Epidermal melanocyte (primary cell): ENCODE measurements at regions not wholly inside any gene's neighbourhood (a gene's known extent, or its start where the extent isn't known, plus 50 kb on each side); places are given as distances from the start of the nearest gene placed in this dataset.
"Not testable (repeated sequence)": the region's sequence is repeated elsewhere in the genome, so short reads cannot be mapped to it uniquely, and the experiment has no call there.

Experiments used
- DNase-seq: peaks from one replicate; pipeline ENCODE4 v3.0.0; 2011; ENCODE audit warnings: low spot score; ENCODE audit not compliant: insufficient read length

DNA sequence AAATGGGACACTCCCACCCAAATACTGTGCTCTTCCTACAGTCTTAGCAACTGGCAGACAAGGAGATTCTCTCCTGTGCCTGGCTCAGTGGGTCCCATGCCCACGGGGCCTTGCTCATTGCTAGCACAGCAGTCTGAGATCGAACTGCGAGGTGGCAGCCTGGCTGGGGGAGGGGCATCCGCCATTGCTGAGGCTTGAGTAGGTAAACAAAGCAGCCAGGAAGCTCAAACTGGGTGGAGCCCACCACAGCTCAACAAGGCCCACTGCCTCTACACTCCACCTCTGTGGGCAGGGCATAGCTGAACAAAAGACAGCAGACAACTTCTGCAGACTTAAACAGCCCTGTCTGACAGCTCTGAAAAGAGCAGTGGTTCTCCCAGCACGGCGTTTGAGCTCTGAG is 174.8 kb downstream of the COL12A1 start:
- not testable (repeated sequence) for DNase-seq

DNA sequence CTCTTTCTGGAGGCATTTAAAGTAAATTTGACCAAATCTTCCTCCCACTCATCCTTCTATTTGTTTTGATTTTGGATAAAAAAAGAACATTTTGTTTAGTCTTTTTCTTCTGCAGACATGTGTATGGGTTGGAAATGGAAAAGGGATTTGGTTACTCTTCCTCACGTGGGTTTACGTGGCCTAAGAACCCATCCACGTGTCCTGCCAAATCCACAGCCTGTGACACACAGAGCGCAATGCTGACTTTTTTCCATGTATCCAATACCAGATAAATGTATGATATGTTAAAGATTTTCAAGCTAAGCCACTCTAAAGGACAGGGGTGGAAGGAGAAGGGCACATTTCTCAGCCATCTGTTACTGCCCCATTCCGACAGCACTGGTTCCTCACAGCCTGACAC is 176.5 kb downstream of the COL12A1 start:
- no peak for DNase-seq

DNA sequence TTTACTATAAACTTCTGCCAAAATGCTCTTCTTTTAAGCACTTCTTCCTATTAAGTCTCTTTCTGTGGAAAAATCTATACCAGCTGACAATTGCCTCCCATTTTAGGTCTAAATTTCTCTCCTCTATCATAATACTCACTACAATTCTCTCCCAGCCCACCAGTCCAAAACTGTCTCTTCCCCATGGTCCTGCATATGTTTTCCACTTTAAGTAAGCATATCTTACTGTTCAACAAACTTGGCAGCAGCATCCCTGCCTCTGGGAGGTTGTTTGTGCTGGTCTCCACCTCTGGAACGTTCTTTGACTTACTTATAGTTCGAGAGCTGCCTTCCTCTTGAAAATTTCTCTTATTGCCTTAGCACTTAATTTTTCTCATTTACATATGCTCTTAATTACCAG is 180.5 kb downstream of the COL12A1 start:
- DNase-seq, result no peak

DNA sequence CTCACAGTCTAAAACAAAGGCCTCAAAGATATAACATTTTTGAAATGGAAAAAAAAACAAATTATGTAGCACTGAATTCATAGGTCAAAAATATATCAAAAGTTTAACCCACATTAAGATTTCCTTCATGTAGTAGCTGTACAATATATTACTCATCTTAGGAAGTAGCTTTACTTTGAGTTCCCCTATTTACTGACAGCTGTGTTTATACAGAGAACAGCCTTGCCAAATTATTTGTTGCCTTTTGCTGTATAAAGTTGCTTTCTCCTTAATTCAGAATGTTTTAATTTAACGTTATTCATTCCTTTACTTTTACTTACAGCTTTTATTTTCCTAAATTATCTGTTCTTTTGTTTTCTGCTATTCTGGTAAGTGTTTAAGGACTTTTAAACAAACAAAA is 181.0 kb downstream of the COL12A1 start:
- no peak for DNase-seq

DNA sequence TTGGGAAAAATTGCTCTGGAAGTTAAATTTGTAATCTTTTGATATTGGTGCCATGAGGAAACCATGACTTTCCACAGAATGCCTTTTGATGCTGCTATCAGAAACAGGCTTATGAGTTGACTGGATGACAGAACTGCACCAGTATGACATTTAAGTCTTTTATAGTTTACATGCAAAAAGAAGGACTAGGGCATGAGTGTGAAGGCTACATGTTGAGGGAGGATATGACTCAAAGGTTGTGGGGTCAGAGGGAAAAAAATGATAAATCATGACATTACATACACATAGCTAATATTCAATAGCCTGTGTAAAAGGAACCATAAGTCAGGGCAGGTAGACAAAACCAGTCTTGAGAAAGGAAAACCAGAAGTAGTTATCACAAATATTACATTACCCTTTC is 182.2 kb downstream of the COL12A1 start:
- no peak for DNase-seq

DNA sequence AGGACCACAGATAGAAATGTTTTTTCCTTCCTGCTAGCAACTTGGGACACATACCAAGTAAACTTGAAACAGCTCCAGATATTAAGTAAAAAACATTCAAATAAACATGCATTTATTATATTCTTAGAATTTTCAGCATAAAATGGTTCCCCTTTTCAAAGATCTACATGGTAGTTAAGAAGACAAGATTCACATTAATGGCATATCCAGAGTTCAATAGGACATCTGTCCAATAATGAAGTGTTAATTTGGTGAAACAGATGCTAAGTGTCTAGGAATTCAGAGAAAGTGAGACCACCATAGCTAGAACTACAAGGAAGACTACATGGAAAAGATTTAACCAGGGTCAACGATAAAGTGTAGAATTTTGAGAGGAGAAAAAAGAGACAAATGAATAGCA is 184.9 kb downstream of the COL12A1 start:
- no peak for DNase-seq

DNA sequence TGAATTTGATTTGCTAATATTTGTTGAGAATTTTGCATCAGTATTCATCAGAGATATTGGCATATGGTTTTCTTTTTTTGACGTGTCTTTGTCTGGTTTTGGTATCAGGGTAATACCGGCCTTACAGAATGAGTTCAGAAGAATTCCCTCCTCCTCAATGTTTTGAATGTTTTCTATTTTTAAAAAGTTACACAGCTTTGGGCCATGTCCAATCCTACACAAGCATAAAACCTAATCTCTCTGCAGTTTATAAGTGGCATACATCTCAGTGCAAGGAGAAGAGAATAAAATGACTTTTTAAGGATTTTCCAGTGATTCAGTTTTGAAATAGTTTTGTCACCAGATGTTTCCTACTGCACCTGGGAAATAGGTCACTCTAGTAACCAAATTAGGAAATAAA is 185.5 kb downstream of the COL12A1 start:
- DNase-seq, result no peak

DNA sequence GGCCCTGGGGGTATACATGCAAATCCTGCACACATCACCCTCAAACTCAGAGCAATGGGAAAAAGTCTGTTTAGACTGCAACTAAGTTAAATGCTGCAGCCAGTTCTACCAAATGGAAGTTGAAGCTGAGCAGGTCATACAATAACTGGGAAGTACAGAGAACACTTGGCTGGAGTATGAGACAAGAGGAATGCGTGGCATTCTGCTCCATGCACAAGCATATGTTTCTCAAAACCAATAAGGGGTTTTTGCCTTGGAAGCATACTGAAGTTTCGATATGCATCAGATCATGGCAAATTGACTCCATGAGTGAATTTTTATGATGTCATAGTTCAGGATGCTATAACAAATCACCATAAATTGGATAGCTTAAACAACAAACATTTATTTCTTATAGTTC is 193.8 kb downstream of the COL12A1 start:
- no peak for DNase-seq

DNA sequence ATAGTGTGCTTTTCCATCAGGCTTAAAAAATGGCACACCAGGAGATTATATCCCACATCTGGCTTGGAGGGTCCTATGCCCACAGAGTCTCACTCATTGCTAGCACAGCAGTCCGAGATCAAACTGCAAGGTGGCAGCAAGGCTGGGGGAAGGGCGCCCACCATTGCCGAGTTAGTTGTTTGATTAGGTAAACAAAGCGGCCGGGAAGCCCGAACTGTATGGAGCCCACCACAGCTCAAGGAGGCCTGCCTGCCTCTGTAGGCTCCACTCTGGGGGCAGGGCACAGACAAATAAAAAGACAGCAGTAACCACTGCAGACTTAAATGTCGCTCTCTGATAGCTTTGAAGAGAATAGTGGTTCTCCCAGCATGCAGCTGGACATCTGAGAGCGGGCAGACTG is 201.9 kb downstream of the COL12A1 start:
- not testable (repeated sequence) for DNase-seq

DNA sequence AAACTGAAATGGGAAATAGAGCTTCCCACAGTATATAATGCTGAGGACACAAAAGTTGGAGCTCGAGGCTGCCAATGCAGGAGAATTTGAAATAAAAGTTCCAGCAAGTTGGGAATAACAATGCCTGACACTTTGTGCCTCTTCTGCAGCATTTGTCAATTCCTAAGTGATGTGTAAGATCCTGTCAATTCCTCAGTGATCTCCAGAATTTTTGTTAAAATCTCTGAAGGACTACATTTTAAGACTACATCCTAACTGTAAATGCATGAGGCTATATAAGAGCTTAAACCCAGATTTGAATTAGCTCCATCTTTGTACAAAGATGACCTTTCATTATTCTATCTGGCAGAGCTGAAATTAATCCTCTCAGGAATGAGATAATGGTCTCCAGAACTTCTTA is 208.2 kb downstream of the COL12A1 start:
- no peak for DNase-seq

DNA sequence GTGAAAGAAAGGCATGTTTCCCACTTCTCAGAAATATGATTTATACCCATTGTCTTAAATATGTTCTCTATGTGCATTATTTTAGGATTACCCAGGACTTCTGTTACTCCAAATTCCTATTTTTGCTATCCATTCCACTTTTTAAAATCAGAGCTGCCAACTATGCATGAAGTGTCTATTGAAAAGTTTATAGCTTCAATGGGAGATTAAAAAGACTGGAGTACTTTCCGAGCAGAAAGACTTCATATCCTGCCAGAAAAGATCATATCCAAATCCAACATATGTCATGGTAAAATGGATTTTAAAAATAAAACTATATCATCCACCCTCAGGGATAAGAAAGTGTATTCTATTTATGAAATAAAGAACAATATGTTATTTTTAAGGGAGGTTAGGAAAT is 212.7 kb downstream of the COL12A1 start:
- no peak for DNase-seq

DNA sequence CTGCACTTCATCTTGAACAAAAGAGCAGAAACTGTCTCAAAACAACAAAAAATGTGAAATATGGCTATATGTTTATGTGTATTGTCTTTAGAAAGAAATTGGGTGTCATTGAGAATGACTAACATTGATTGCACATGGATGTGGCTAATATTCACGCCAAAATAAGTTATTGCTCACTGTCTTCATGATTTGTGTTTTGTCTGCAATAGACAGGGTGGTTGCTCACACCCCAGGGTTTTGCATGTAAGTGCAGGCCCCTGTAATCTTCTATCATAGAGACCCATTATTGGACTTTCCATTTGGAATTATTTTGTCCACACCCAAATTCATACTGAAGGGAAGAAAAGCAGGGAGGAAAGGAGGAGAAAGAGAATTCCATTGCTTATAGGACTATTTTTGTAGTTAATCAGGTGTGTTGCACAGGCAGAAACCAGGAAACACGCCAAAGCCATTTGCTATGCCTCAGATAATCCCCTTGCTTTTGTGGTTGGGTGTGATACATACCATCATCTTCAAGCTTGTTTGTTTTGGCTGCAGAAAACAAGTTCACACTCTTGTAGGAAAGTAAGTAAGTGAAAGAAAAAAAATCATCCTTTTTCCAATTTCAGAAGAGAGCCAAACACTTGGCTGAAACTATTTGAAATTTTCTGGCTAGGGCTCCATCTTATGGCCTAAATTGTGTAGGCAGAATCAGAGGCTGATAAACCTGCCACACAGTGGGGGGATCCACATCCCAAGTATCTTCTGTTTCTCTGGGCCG is 214.1 kb downstream of the COL12A1 start:
- DNase-seq, result no peak

DNA sequence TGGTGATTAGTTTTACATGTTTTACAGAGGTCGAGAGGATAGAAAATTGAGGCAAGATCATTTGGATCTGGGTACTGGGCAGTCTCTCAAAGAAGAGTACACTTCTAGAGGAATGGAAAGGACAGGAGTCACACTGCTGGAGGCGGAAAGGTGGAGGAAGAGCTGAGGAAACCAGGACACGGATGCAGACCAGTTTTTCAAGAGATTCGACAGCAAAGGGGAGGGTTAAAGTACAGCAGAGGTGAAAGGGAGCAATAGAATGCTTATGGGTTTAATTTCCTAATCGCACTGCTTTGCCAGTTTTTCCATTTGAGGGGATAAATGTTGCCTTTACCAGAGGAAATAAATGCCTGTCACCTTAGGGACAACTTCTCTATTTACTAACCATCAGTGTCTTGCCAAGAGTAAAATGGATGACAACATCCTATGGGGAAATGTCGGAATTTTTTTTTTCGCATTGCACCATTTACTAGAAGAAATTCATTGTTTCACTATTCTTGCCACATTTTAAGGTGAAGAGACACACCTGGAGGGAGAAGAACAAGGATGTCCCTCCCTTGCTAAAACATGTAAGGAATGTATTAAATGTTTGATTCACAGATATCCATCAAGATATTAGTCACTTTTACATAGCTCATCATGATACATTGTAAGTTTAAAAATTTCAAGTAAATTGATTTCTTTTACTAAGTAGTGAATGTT is 226.6 kb downstream of the COL12A1 start:
- DNase-seq, result no peak

DNA sequence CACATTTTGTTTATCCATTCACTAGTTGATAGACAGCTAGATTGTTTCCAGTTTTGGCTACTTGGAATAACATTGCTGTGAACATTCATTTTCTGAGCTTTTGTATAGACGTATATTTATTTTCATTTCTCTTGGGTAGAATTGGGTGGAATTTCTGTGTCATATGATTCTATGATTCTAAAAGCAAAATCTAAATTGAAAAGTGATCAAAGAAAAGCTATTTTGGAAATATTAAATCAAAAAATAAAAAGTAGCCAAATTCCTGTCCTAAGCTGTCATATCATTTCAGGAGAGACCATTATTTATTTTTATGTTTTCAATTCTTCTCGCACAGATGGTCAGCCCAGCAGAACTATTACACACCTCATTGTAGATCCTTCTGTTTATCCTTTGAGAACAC is 229.2 kb downstream of the COL12A1 start:
- DNase-seq, result no peak

DNA sequence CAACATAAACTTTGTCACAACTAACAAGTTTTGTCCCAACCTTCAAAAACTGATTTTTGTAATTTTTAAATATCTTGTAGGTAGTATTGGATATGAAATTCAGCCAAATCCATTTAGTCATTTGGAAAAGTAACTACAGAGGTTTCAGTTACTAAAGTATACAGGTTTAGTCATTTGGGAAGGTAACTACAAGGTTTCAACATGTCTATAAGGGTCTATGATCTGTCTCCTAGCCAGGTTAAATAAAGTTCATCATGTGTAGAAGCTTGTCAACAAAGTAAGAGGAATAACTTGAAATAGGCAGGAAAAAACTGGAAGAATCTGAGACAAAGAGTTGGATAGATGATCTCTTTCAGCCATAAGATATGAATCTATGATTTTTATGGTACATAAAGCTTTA is 229.8 kb downstream of the COL12A1 start:
- DNase-seq, result no peak

DNA sequence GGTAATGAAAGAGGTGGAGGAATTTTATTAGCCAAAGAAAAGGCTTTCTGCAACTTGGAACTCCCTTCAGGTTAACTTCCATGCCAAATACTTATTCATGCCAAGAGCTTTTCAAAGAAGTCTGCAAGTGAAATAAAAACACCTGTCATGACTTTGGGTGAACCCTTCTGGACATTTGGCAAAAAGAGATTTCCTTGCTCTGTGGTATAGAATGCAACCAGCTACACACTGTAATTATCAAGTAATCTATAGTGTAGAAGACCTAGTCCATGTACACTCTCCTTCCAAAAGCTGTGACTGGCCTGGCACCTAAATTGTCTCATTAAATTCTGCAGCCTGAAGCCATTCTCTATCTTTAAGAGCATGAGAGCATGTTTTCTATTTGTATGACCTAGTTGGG is 232.3 kb downstream of the COL12A1 start:
- no peak for DNase-seq

DNA sequence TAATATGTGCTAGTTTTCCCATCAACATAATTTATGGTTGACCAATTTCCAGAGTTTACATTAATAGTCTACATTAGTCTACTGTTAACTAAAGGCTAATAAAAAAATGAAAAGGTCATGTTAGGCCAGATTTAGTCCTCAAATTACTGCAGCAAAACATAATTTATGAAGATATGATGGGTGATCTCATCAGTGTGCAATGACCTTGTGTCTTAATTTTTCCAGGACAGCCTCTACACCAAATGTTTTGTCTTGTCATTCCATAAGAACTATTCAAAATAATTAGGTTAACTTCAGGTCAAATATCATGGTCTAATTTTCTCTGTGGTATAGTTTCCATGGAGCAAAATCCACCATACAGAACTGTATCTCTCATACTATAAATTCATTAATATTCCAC is 234.2 kb downstream of the COL12A1 start:
- no peak for DNase-seq

DNA sequence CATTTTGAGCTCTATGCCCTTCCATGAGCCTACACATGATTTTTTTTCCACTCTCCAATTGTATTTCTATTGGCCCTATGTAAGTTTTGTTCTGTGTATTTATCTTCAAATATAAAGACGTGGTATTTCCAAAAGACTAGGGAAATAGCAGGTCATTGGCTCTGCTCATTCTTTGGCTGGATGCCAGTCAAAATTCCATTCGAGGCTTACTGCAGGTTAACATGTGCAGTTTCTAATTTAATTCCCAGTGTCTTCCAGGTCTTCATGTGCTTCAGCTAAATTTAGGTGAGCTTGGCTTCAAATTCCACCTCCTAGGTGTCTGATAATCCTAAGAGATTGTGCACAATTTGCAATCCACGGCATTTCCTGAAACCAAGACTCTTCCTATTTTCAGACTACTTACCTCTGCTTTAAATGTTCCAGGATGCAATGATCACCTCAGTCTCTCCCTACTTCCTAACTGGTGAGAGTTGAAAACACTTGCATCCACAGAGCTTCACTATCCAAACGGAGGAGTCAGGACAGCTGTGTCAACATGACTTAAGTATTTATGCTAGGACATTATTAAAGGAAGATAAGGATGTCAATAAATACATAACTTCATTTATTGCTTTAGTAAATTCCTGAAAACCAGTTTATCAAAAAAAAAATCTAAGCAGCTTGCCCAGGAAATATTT is 236.1 kb downstream of the COL12A1 start:
- no peak for DNase-seq

DNA sequence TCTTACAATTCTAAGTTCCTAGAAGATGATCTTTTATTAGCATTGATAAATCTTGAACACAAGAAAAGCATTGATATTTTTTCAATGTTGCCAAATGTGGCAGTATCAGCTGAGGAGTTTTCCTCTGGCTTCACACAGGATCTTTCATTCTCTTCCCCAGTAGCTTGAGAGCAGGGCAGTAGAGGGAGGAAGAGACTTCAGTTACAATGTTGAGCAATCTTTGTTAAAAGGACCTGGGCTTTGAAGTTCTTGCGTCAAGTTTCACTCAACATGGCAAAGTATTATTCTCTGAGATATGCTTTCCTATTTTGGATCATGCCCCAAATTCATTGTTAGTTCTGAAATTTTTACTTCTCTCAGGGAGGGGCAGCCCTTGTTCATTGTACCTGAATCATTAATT is 238.0 kb downstream of the COL12A1 start:
- no peak for DNase-seq

DNA sequence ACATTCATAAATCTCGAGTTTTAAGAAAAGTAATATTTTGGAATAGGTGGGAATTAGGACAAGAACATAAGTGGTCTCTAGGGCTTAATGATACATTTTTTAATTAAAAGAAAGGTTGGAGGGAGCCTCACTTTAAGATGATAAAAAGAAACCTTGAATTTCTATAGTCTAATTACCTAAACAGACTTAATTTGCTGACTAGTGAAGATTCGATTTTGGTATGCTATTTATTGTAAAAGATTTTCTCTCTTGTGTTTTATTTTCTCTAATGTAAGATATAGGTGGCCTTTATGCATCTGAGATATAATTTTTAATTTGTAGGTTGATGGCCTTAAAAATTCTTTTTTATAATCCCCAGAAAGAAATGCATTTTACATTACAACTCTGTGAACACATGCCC is 239.1 kb downstream of the COL12A1 start:
- no peak for DNase-seq

DNA sequence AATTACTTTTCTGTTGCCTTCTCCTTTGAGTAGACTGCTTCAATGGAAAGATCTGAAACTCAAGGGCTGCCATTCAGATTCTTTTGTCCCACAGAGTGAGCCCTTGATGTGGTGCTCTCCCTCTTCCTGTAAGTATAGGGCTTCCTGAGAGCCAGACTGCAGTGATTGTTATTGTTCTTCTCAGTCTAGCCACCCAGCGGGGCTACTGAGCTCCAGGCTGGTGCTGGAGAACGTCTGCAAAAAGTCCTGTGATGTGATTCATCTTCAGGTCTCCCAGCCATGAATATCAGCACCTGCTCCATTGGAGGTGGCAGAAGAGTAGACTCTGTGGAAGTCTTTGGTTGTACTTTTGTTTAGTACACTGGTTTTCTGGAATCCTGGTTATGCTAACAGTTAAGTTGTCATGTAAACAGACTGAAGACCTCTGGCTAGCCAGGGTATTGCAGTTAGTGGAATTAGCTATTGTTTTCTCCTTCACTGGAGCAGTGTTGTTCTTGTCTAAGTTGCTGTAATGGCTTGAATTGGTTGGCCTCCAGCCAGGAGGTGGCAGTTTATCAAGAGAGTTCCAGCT is 240.9 kb downstream of the COL12A1 start:
- DNase-seq, result no peak
